HUES64 (cell line): ENCODE measurements at regions not wholly inside any gene's neighbourhood (a gene's known extent, or its start where the extent isn't known, plus 50 kb on each side); places are given as distances from the start of the nearest gene placed in this dataset.

Experiments used
- H3K27ac ChIP-seq: 2 replicates; pipeline ENCODE4 v1.7.0; 2013; ENCODE audit warnings: low read depth, low read length, inconsistent platforms
- H3K27me3 ChIP-seq: 2 replicates; pipeline ENCODE4 v1.6.1; 2013; ENCODE audit warnings: mild to moderate bottlenecking, low read length; ENCODE audit not compliant: insufficient read depth
- H3K36me3 ChIP-seq: 2 replicates; pipeline ENCODE4 v1.6.1; 2013; ENCODE audit warnings: mild to moderate bottlenecking, low read length; ENCODE audit not compliant: insufficient read depth
- H3K4me1 ChIP-seq: 2 replicates; pipeline ENCODE4 v1.6.1; 2013; ENCODE audit warnings: mild to moderate bottlenecking, low read length, moderate library complexity; ENCODE audit not compliant: insufficient read depth
- H3K4me3 ChIP-seq: 2 replicates; pipeline ENCODE4 v1.5.1; 2013; ENCODE audit warnings: mild to moderate bottlenecking, low read length, moderate library complexity
- H3K9ac ChIP-seq: 2 replicates; pipeline ENCODE4 v1.6.1; 2013; ENCODE audit warnings: mild to moderate bottlenecking, low read depth, low read length
- H3K9me3 ChIP-seq: 2 replicates; pipeline ENCODE4 v1.6.1; 2013; ENCODE audit warnings: low read depth, low read length; ENCODE audit not compliant: insufficient read depth
- WGBS: fragments of 150-250, 120-280 bp; methylation state at CpG from one replicate; pipeline ENCODE4 v1.1.7; 2013; ENCODE audit warnings: missing lambda C conversion rate; 5-methylcytosine and 5-hydroxymethylcytosine counted together

GRCh38 chr13:74443631-74444030 lies 309.4 kb upstream of the KLF12 start:
- Histone ChIP-seq H3K4me1 (no peaks in the 10 kb centered on the region), H3K36me3 (no peaks in the 10 kb centered on the region), H3K9ac (no peak overlapping the region), H3K4me3 (no peak overlapping the region), H3K27me3 (no peaks in the 10 kb centered on the region), H3K9me3 (no peaks in the 10 kb centered on the region; the same call in 1 of the 2 replicates), H3K27ac (no peak overlapping the region)
- WGBS = 62% methylated on average over 1 of the region's 1 CpG

GRCh38 chr13:74442751-74443150 lies 308.5 kb upstream of the KLF12 start:
- Histone ChIP-seq H3K4me3 (no peak overlapping the region), H3K9me3 (no peaks in the 10 kb centered on the region; the same call in 1 of the 2 replicates), H3K27me3 (no peaks in the 10 kb centered on the region), H3K9ac (no peak overlapping the region), H3K27ac (no peak overlapping the region), H3K4me1 (no peaks in the 10 kb centered on the region), H3K36me3 (no peaks in the 10 kb centered on the region)
- WGBS = 82% methylated on average over 4 of the region's 5 CpGs

GRCh38 chr13:74438901-74439300 lies 304.7 kb upstream of the KLF12 start:
- H3K27me3 ChIP-seq = no peaks in the 10 kb centered on the region
- H3K9ac ChIP-seq = no peak overlapping the region
- no peaks in the 10 kb centered on the region for H3K36me3 ChIP-seq
- no peak overlapping the region for H3K27ac ChIP-seq
- H3K4me1 ChIP-seq = no peaks in the 10 kb centered on the region
- no peak overlapping the region for H3K4me3 ChIP-seq
- WGBS = 96% methylated on average over 3 of the region's 3 CpGs
- H3K9me3 ChIP-seq = no peaks in the 10 kb centered on the region; the same call in 1 of the 2 replicates

GRCh38 chr13:74434782-74435181 lies 300.6 kb upstream of the KLF12 start:
- H3K4me1 ChIP-seq = no peaks in the 10 kb centered on the region
- H3K4me3 ChIP-seq = no peak overlapping the region
- 73% methylated on average over 1 of the region's 2 CpGs for WGBS
- no peak overlapping the region for H3K27ac ChIP-seq
- H3K27me3 ChIP-seq = no peaks in the 10 kb centered on the region
- no peak overlapping the region for H3K9ac ChIP-seq
- no peaks in the 10 kb centered on the region for H3K36me3 ChIP-seq
- no peaks in the 10 kb centered on the region for H3K9me3 ChIP-seq

GRCh38 chr13:74424455-74424854 lies 290.3 kb upstream of the KLF12 start:
- WGBS = 93% methylated on average over 3 of the region's 3 CpGs

GRCh38 chr13:74423434-74423833 lies 289.2 kb upstream of the KLF12 start:
- H3K36me3 ChIP-seq = no peaks in the 10 kb centered on the region
- H3K9me3 ChIP-seq = 0 out of 2 replicates have a peak, but pooled peaks cover 2% of the 10 kb centered on the region
- no peaks in the 10 kb centered on the region for H3K27me3 ChIP-seq
- H3K4me1 ChIP-seq = no peaks in the 10 kb centered on the region
- no peak overlapping the region for H3K4me3 ChIP-seq
- H3K9ac ChIP-seq = no peak overlapping the region
- H3K27ac ChIP-seq = no peak overlapping the region
- WGBS = 90% methylated on average over 3 of the region's 3 CpGs

More at GRCh38 chr13:74424455-74424854, 290.3 kb upstream of the KLF12 start:
- Histone ChIP-seq H3K9ac (no peak overlapping the region), H3K27me3 (no peaks in the 10 kb centered on the region), H3K4me1 (no peaks in the 10 kb centered on the region), H3K36me3 (no peaks in the 10 kb centered on the region), H3K9me3 (0 out of 2 replicates have a peak, but pooled peaks cover 2% of the 10 kb centered on the region), H3K27ac (no peak overlapping the region), H3K4me3 (no peak overlapping the region)

- Histone ChIP-seq H3K9ac (no peak overlapping the region), H3K9me3 (peaks cover 9% of the 10 kb centered on the region)
- 91% methylated on average over 6 of the region's 6 CpGs for WGBS
Measured at GRCh38 chr13:74414458-74414857, 280.3 kb upstream of the KLF12 start.

GRCh38 chr13:74413482-74413881 lies 279.3 kb upstream of the KLF12 start:
- H3K9ac ChIP-seq = no peak overlapping the region
- no peaks in the 10 kb centered on the region for H3K36me3 ChIP-seq
- no peak overlapping the region for H3K4me3 ChIP-seq
- no peaks in the 10 kb centered on the region for H3K4me1 ChIP-seq
- no peak overlapping the region for H3K27ac ChIP-seq
- 93% methylated on average over 8 of the region's 8 CpGs for WGBS
- H3K27me3 ChIP-seq = no peaks in the 10 kb centered on the region
- peaks cover 9% of the 10 kb centered on the region for H3K9me3 ChIP-seq

More at GRCh38 chr13:74414458-74414857, 280.3 kb upstream of the KLF12 start:
- H3K4me3 ChIP-seq = no peak overlapping the region
- H3K27me3 ChIP-seq = no peaks in the 10 kb centered on the region
- H3K36me3 ChIP-seq = no peaks in the 10 kb centered on the region
- H3K4me1 ChIP-seq = no peaks in the 10 kb centered on the region
- H3K27ac ChIP-seq = no peak overlapping the region

- 88% methylated on average over 5 of the region's 5 CpGs for WGBS
- Histone ChIP-seq H3K27ac (no peak overlapping the region), H3K27me3 (no peaks in the 10 kb centered on the region), H3K9ac (no peak overlapping the region), H3K36me3 (no peaks in the 10 kb centered on the region), H3K9me3 (peaks cover 9% of the 10 kb centered on the region), H3K4me3 (no peak overlapping the region), H3K4me1 (no peaks in the 10 kb centered on the region)
Measured at GRCh38 chr13:74409551-74409950, 275.3 kb upstream of the KLF12 start.

- Histone ChIP-seq H3K27ac (no peak overlapping the region), H3K4me3 (no peak overlapping the region), H3K9ac (no peak overlapping the region), H3K27me3 (no peaks in the 10 kb centered on the region), H3K4me1 (no peaks in the 10 kb centered on the region), H3K9me3 (no peaks in the 10 kb centered on the region), H3K36me3 (no peaks in the 10 kb centered on the region)
- 92% methylated on average over 3 of the region's 3 CpGs for WGBS
Measured at GRCh38 chr13:74406420-74406819, 272.2 kb upstream of the KLF12 start.

- 94% methylated on average over 4 of the region's 4 CpGs for WGBS
- no peaks in the 10 kb centered on the region for H3K27me3 ChIP-seq
Measured at GRCh38 chr13:74398599-74398998, 264.4 kb upstream of the KLF12 start.

GRCh38 chr13:74389056-74389455 lies 254.9 kb upstream of the KLF12 start:
- H3K27me3 ChIP-seq = no peaks in the 10 kb centered on the region
- no peak overlapping the region for H3K9ac ChIP-seq
- no peaks in the 10 kb centered on the region for H3K36me3 ChIP-seq
- no peaks in the 10 kb centered on the region; the same call in 1 of the 2 replicates for H3K9me3 ChIP-seq
- 79% methylated on average over 4 of the region's 5 CpGs for WGBS
- no peak overlapping the region for H3K27ac ChIP-seq
- H3K4me3 ChIP-seq = no peak overlapping the region
- no peaks in the 10 kb centered on the region for H3K4me1 ChIP-seq

More at GRCh38 chr13:74398599-74398998, 264.4 kb upstream of the KLF12 start:
- H3K4me3 ChIP-seq = no peak overlapping the region
- H3K9ac ChIP-seq = no peak overlapping the region
- no peak overlapping the region for H3K27ac ChIP-seq
- no peaks in the 10 kb centered on the region for H3K9me3 ChIP-seq
- no peaks in the 10 kb centered on the region for H3K36me3 ChIP-seq
- no peaks in the 10 kb centered on the region for H3K4me1 ChIP-seq
